CD14-positive monocyte (primary cell): ENCODE measurements at regions not wholly inside any gene's neighbourhood (a gene's known extent, or its start where the extent isn't known, plus 50 kb on each side); places are given as distances from the start of the nearest gene placed in this dataset.

Experiments
- DNase-seq, 3 donors: peaks; one replicate each; pipeline ENCODE4 v3.0.0-alpha.2; 2011 to 2022
- H2AFZ ChIP-seq: 2 replicates; pipeline ENCODE4 v1.6.0; 2012; ENCODE audit warnings: mild to moderate bottlenecking, low read depth, low read length, inconsistent platforms; ENCODE audit not compliant: insufficient read depth, poor library complexity, severe bottlenecking
- H3K27ac ChIP-seq, 2 donors: 1 replicate in 1 of 2; 2 replicates in 1 of 2; pipeline ENCODE4 v1.5.1; 2012 to 2013; ENCODE audit warnings: low read length in 2 of 2, control low read depth in 1 of 2, inconsistent platforms in 1 of 2, low read depth in 1 of 2, mild to moderate bottlenecking in 1 of 2
- H3K27me3 ChIP-seq, 2 donors: one replicate each; pipeline versions ENCODE4 v1.6.0 to v1.6.1; 2011 to 2013; ENCODE audit warnings: low read length in 2 of 2; ENCODE audit not compliant: control insufficient read depth in 2 of 2, insufficient read depth in 2 of 2
- H3K36me3 ChIP-seq, 2 donors: replicated peaks in 1 of 2; 1 replicate in 1 of 2; 2 replicates in 1 of 2; pipeline versions ENCODE4 v1.5.1 to v1.6.1; 2012 to 2013; ENCODE audit warnings: low read length in 2 of 2, control low read depth in 1 of 2, inconsistent platforms in 1 of 2, mild to moderate bottlenecking in 1 of 2; ENCODE audit not compliant: insufficient read depth in 2 of 2, control insufficient read depth in 1 of 2
- H3K4me1 ChIP-seq, 2 donors: 1 replicate in 1 of 2; 2 replicates in 1 of 2; pipeline versions ENCODE4 v1.5.1 to v1.6.1; 2012 to 2013; ENCODE audit warnings: low read length in 2 of 2, control low read depth in 1 of 2, inconsistent platforms in 1 of 2, mild to moderate bottlenecking in 1 of 2, moderate library complexity in 1 of 2; ENCODE audit not compliant: insufficient read depth in 2 of 2, control insufficient read depth in 1 of 2
- H3K4me2 ChIP-seq: replicated peaks from 2 replicates; pipeline ENCODE3; 2012; ENCODE audit warnings: low read length, moderate library complexity, mild to moderate bottlenecking; ENCODE audit not compliant: poor library complexity, severe bottlenecking; ENCODE audit errors: extremely low read depth
- H3K4me3 ChIP-seq, 3 experiments: fragments of 200-600 bp in 1 of 3; sonication (generic) in 1 of 3; replicated peaks in 1 of 3; 1 replicate in 2 of 3; 2 replicates in 1 of 3; pipeline ENCODE4 v1.5.1; 2011 to 2013; ENCODE audit warnings: low read length in 3 of 3, mild to moderate bottlenecking in 3 of 3, control low read depth in 2 of 3, low read depth in 2 of 3, inconsistent platforms in 1 of 3, moderate library complexity in 1 of 3
- H3K79me2 ChIP-seq: 2 replicates; pipeline ENCODE4 v1.6.0; 2012; ENCODE audit warnings: mild to moderate bottlenecking, control low read depth, inconsistent platforms, low read length, moderate library complexity; ENCODE audit not compliant: insufficient read depth
- H3K9ac ChIP-seq: 2 replicates; pipeline ENCODE4 v1.6.0; 2017; ENCODE audit warnings: low read length, mild to moderate bottlenecking; ENCODE audit not compliant: insufficient read depth, poor library complexity, severe bottlenecking
- H3K9me3 ChIP-seq, 2 donors: replicated peaks in 1 of 2; 1 replicate in 1 of 2; 2 replicates in 1 of 2; pipeline versions ENCODE4 v1.5.1 to v1.6.1; 2012 to 2013; ENCODE audit warnings: low read length in 2 of 2, control low read depth in 1 of 2; ENCODE audit not compliant: control insufficient read depth in 1 of 2, insufficient read depth in 1 of 2
- H4K20me1 ChIP-seq: 2 replicates; pipeline ENCODE4 v1.6.0; 2012; ENCODE audit warnings: mild to moderate bottlenecking, low read length, control low read depth, moderate library complexity; ENCODE audit not compliant: insufficient read depth
- H3K27ac Mint-ChIP-seq, 7 donors: one replicate each; pipeline ENCODE4 v1.8.0; 2020; ENCODE audit warnings: mild to moderate bottlenecking in 7 of 7, mixed read lengths in 7 of 7, moderate library complexity in 6 of 7, inconsistent platforms in 2 of 7
- H3K27me3 Mint-ChIP-seq, 3 donors: one replicate each; pipeline ENCODE4 v1.8.0; 2021 to 2022; ENCODE audit warnings: low read depth in 3 of 3, mild to moderate bottlenecking in 3 of 3, mixed read lengths in 3 of 3, moderate library complexity in 3 of 3, inconsistent platforms in 1 of 3
- H3K36me3 Mint-ChIP-seq, 2 donors: one replicate each; pipeline ENCODE4 v1.8.0; 2020; ENCODE audit warnings: mixed read lengths in 2 of 2, inconsistent platforms in 1 of 2, mild to moderate bottlenecking in 1 of 2
- H3K4me1 Mint-ChIP-seq: one replicate; pipeline ENCODE4 v1.8.0; 2020; ENCODE audit warnings: mild to moderate bottlenecking, mixed read lengths
- H3K4me3 Mint-ChIP-seq, 2 donors: one replicate each; pipeline ENCODE4 v1.8.0; 2020; ENCODE audit warnings: mild to moderate bottlenecking in 2 of 2, mixed read lengths in 2 of 2, moderate library complexity in 1 of 2
- H3K9me3 Mint-ChIP-seq, 7 donors: one replicate each; pipeline ENCODE4 v1.8.0; 2020 to 2022; ENCODE audit warnings: mixed read lengths in 7 of 7, mild to moderate bottlenecking in 6 of 7, moderate library complexity in 6 of 7, inconsistent platforms in 2 of 7
- CTCF ChIP-seq: fragments of 200-600 bp; IDR thresholded peaks from one replicate; pipeline ENCODE4 v1.8.0; 2022; ENCODE audit warnings: antibody characterized with exemption, mild to moderate bottlenecking
- WGBS: methylation state at CpG from one replicate; pipeline ENCODE4 v1.1.5; 2013; ENCODE audit warnings: missing lambda C conversion rate; ENCODE audit not compliant: insufficient coverage; 5-methylcytosine and 5-hydroxymethylcytosine counted together
- intact Hi-C, 2 donors: fragments of 100-400 bp; cut with micrococcal nuclease; formaldehyde crosslinking; loops; one replicate each; pipeline versions ENCODE4 v1.15.0 to v1.15.1; 2023

DNA sequence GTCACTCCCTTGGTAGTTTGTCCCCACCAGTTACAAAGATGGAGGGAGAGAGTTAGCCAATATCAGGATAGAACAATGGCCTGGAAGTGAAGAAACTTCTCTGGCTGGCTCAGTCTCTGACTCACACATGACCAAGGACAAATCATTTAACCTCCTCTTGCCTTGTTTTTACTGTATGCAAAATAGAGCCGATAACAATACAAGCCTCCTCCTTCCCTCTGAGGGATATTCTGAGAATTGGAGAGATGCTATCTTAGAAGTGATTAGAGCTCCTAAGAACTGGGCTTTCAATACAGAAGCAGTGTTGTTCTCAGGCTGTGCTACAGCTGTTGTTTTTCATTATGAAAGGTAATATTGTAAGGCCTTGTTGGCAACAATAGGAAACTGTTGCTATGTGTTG, 87.7 kb upstream of the EGR2 start:
- intact Hi-C loops, result no loop called here
- H3K36me3 ChIP-seq, result no peaks in the 10 kb centered on the region
- Mint-ChIP-seq H3K9me3 (peaks cover 1 to 10% (median 5%) of the 10 kb centered on the region in 7 donors), H3K27me3 (peaks cover 3 to 11% (median 6%) of the 10 kb centered on the region in 3 donors), H3K4me3 (no peak overlapping the region), H3K27ac (no peak overlapping the region), H3K4me1 (peaks cover 3% of the 10 kb centered on the region), H3K36me3 (no peaks in the 10 kb centered on the region)
- H3K27ac ChIP-seq, result no peak overlapping the region
- no peak for DNase-seq
- TF ChIP-seq CTCF, result no peak
- no CpG with 5 or more reads among the region's 1 CpG for WGBS
- H3K4me2 ChIP-seq, result no peak overlapping the region
- no peak overlapping the region for H2AFZ ChIP-seq
- no peak overlapping the region for H3K4me3 ChIP-seq
- no peaks in the 10 kb centered on the region for H3K9me3 ChIP-seq
- H4K20me1 ChIP-seq, result no peaks in the 10 kb centered on the region
- H3K79me2 ChIP-seq, result no peaks in the 10 kb centered on the region
- no peak overlapping the region for H3K9ac ChIP-seq
- peaks cover 0 to 2% of the 10 kb centered on the region in 2 donors for H3K27me3 ChIP-seq
- H3K4me1 ChIP-seq, result no peaks in the 10 kb centered on the region

DNA sequence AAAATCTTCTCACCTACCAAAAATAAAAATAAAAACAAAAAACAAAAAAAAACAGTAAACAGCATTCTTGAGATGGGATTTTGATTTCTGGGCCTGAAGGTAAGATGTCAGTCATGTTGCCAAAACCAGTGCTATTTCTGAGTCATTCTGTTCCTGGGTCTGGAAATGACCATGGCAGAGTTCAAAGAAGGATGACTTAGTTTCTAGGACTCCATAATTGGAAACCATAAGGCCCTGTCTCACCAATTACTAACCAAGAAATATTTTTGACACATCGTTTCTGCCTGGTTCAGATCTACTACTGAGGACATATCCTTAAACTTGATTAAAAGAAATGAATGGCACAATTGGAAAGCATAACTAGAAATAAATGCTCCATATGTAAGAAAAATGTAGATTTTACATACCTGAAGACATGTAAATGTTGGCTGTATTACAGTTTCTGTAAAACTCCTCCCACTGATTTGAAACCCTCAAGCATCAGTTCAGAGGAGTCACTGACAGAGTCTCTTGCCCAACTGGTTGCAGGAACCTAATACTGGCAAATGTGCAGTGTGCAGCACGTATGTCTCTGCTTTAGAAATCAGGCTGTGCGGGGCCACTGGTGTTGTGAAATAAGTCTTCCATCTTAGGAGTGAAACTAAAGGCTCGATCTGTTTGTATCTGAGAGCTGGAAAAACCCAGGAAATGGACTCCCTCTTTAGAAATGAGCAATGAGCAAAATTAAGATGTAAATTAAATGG, 84.8 kb upstream of the EGR2 start:
- H3K4me3 Mint-ChIP-seq, result no peak overlapping the region
- peaks cover 3% of the 10 kb centered on the region for H3K4me1 Mint-ChIP-seq
- TF ChIP-seq CTCF, result no peak
- DNase-seq, result no peak
- Histone ChIP-seq H3K4me1 (no peaks in the 10 kb centered on the region), H3K4me2 (no peak overlapping the region), H3K4me3 (no peak overlapping the region), H3K27ac (no peak overlapping the region), H3K27me3 (no peaks in the 10 kb centered on the region), H3K79me2 (no peaks in the 10 kb centered on the region), H2AFZ (no peak overlapping the region), H4K20me1 (no peaks in the 10 kb centered on the region), H3K36me3 (no peaks in the 10 kb centered on the region), H3K9ac (no peak overlapping the region), H3K9me3 (no peaks in the 10 kb centered on the region)
- no peaks in the 10 kb centered on the region for H3K36me3 Mint-ChIP-seq
- no peak overlapping the region for H3K27ac Mint-ChIP-seq
- 53% methylated on average over 3 of the region's 4 CpGs for WGBS
- intact Hi-C loops, result no loop called here
- peaks cover 1 to 10% (median 5%) of the 10 kb centered on the region in 7 donors for H3K9me3 Mint-ChIP-seq
- peaks cover 4 to 6% (median 6%) of the 10 kb centered on the region in 3 donors for H3K27me3 Mint-ChIP-seq
